Cardiac muscle cell (in vitro differentiated cells and primary cell): ENCODE measurements at regions not wholly inside any gene's neighbourhood (a gene's known extent, or its start where the extent isn't known, plus 50 kb on each side); places are given as distances from the start of the nearest gene placed in this dataset.
A peak's percentile ranks its signal among the peaks of the same experiment; 100 is the strongest.

Experiments
- DNase-seq, 2 donors: peaks; one replicate each; pipeline versions ENCODE4 v3.0.0 to v3.0.0-alpha.2; 2010 to 2017; ENCODE audit warnings: low read depth in 1 of 2, low spot score in 1 of 2
- H3K27ac ChIP-seq: fragments of 200-600 bp; sonication (generic); 2 replicates; pipeline ENCODE4 v1.5.1; 2016
- H3K27me3 ChIP-seq: fragments of 200-600 bp; sonication (generic); 2 replicates; pipeline ENCODE4 v1.6.0; 2016; ENCODE audit warnings: control low read depth
- H3K36me3 ChIP-seq: fragments of 200-600 bp; sonication (generic); 2 replicates; pipeline ENCODE4 v1.5.1; 2016; ENCODE audit warnings: control low read depth
- H3K4me1 ChIP-seq: fragments of 200-600 bp; sonication (generic); 2 replicates; pipeline ENCODE4 v1.8.1; 2017; ENCODE audit warnings: low read depth, mild to moderate bottlenecking, mixed run types
- H3K4me3 ChIP-seq: fragments of 200-600 bp; sonication (generic); 2 replicates; pipeline ENCODE4 v1.5.1; 2016; ENCODE audit warnings: mild to moderate bottlenecking
- H3K9me3 ChIP-seq: fragments of 200-600 bp; sonication (generic); 2 replicates; pipeline ENCODE4 v1.5.1; 2017; ENCODE audit warnings: low read depth, mild to moderate bottlenecking, control low read depth
- CTCF ChIP-seq: IDR thresholded peaks from 2 replicates; pipeline ENCODE4 v1.5.1; 2012; ENCODE audit warnings: low read depth, mild to moderate bottlenecking, low read length

- no peak for TF ChIP-seq CTCF
- DNase-seq: no peak
- Histone ChIP-seq H3K4me3 (no peak overlapping the region), H3K27ac (no peak overlapping the region), H3K27me3 (no peaks in the 10 kb centered on the region), H3K9me3 (no peaks in the 10 kb centered on the region), H3K36me3 (no peaks in the 10 kb centered on the region), H3K4me1 (no peaks in the 10 kb centered on the region)
These were observed 99.8 kb downstream of the AASDHPPT start for GRCh38 chr11:106177311-106177710.

GRCh38 chr11:106178361-106178760 lies 100.9 kb downstream of the AASDHPPT start:
- no peaks in the 10 kb centered on the region for H3K9me3 ChIP-seq
- H3K27ac ChIP-seq: no peak overlapping the region
- no peak for TF ChIP-seq CTCF
- peak in 1 of 2 donors; percentile 10 for DNase-seq
- H3K27me3 ChIP-seq: no peaks in the 10 kb centered on the region
- H3K4me3 ChIP-seq: no peak overlapping the region
- no peaks in the 10 kb centered on the region for H3K4me1 ChIP-seq
- no peaks in the 10 kb centered on the region for H3K36me3 ChIP-seq

GRCh38 chr11:106179048-106179447 lies 101.6 kb downstream of the AASDHPPT start:
- H3K36me3 ChIP-seq: no peaks in the 10 kb centered on the region
- no peak overlapping the region for H3K4me3 ChIP-seq
- no peaks in the 10 kb centered on the region for H3K4me1 ChIP-seq
- no peaks in the 10 kb centered on the region for H3K9me3 ChIP-seq
- DNase-seq: no peak
- H3K27me3 ChIP-seq: no peaks in the 10 kb centered on the region
- H3K27ac ChIP-seq: no peak overlapping the region
- TF ChIP-seq CTCF: no peak

DNA sequence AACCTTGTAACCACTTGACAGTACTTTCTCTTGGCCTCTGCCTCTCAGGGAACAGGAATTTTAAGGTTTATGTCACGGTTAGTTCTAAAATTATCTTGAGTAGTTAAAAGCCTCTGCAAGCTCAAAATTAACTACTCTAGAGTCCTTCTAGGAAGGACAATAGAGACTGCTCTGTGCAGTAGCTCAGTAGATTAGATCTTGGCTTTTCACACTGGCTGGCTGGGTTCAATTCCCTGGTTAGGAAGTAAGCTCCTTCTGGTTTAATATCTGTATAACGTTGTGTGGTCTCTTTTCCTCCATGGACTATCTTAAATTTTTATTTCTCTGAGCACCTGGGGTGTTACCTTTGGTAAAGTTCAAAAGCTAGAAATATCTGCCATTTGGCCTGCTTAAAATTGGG lies 109.2 kb downstream of the AASDHPPT start:
- H3K27me3 ChIP-seq: no peaks in the 10 kb centered on the region
- DNase-seq: peak in 1 of 2 donors; percentile 49
- H3K4me1 ChIP-seq: no peaks in the 10 kb centered on the region
- no peak overlapping the region for H3K27ac ChIP-seq
- H3K9me3 ChIP-seq: no peaks in the 10 kb centered on the region
- H3K4me3 ChIP-seq: no peak overlapping the region
- no peak for TF ChIP-seq CTCF
- no peaks in the 10 kb centered on the region for H3K36me3 ChIP-seq

DNA sequence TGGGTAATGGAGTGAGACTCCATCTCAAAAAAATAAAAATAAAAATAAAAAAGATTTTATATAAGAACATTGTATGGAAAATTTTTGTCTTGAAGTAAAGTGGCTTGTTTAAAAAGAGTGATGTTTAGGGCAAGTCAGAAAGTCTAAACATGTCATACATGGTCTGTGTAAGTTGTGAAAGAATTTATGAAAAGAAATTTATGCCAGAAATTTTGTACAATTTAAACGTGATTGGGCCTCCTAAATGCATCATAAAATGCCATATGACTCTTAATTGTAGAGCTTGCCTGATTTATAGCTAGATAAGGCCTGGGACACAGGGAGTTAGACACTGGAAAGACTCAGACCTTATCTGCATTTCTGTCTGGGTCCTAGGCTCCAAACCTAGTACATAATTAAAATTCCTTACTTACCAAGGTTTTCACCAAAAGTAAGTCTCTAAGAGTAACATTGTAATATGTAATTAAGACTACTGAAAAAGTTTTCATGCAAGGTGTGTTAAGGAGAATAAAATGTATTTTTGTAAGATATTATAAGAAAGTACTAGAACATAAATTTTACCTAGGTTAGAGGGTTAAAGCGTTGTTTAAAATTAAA lies 110.5 kb downstream of the AASDHPPT start:
- DNase-seq: no peak
- TF ChIP-seq CTCF: no peak
- Histone ChIP-seq H3K4me1 (no peaks in the 10 kb centered on the region), H3K36me3 (no peaks in the 10 kb centered on the region), H3K4me3 (no peak overlapping the region), H3K27me3 (no peaks in the 10 kb centered on the region), H3K9me3 (no peaks in the 10 kb centered on the region), H3K27ac (no peak overlapping the region)

DNA sequence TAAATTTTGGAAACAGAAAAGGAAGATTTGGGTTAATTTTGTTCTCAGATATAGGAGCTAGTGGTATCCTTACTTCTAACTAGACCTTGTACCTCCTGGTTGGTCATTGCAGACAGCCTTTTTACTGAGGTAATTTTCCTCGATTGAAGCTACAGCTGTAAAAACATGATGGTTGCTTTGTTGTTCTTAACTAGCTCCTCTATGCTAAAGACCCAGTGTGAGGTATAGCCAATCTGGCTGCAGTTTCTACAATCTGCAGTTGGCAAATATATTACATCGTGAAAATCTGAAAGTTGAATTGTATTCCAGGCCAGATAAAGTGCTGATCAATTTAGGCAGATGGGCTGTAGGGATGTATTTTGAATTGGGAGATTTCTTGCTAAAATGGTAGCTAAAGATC lies 116.5 kb downstream of the AASDHPPT start:
- H3K9me3 ChIP-seq: no peaks in the 10 kb centered on the region
- H3K36me3 ChIP-seq: no peaks in the 10 kb centered on the region
- H3K27me3 ChIP-seq: no peaks in the 10 kb centered on the region
- H3K27ac ChIP-seq: no peak overlapping the region
- no peak overlapping the region for H3K4me3 ChIP-seq
- no peak for DNase-seq
- no peaks in the 10 kb centered on the region for H3K4me1 ChIP-seq
- no peak for TF ChIP-seq CTCF
